A549 (cell line): ENCODE measurements at regions not wholly inside any gene's neighbourhood (a gene's known extent, or its start where the extent isn't known, plus 50 kb on each side); places are given as distances from the start of the nearest gene placed in this dataset.

Experiments
- ATAC-seq, 2 experiments: fragments of 200-7000 bp in 1 of 2; fragments of >200 bp in 1 of 2; cut with Nextera tagmentation in 1 of 2; cut with Tn5 transposase in 1 of 2; 3 replicates each; pipeline versions ENCODE4 v1.8.0 to v1.9.1; 2018 to 2020; ENCODE audit warnings: mild to moderate bottlenecking in 1 of 2, moderate library complexity in 1 of 2
- CTCF ChIA-PET: fragments of 300-600 bp; sonication (Branson Sonifier 250); formaldehyde crosslinking; extraction: SDS; loops from one replicate; lab custom pipeline; 2021; ENCODE audit warnings: antibody characterized with exemption, inconsistent platforms; lab: Yijun Ruan, JAX
- POLR2A ChIA-PET: fragments of 350-600 bp; formaldehyde crosslinking; extraction: SDS; loops from one replicate; lab custom pipeline; 2021; ENCODE audit warnings: antibody characterized with exemption, inconsistent platforms; lab: Yijun Ruan, JAX
- DNase-seq, 2 experiments: peaks; one replicate each; pipeline versions ENCODE4 v3.0.0 to v3.0.0-alpha.2; 2011 to 2016; ENCODE audit warnings: low read depth in 1 of 2, low spot score in 1 of 2
- FAIRE-seq: peaks from 2 replicates; lab custom pipeline; 2011; peaks lifted over from hg19 to GRCh38; lab: Jason Lieb, UNC
- H3K27ac ChIP-seq, 2 experiments: fragments of >200 bp; sonication (Bioruptor Twin); formaldehyde crosslinking; 3 replicates each; pipeline ENCODE4 v1.5.1; 2016 to 2017
- H3K4me1 ChIP-seq: fragments of >200 bp; sonication (Bioruptor Twin); formaldehyde crosslinking; 3 replicates; pipeline ENCODE4 v1.6.1; 2016
- H3K4me2 ChIP-seq: fragments of >200 bp; sonication (Bioruptor Twin); formaldehyde crosslinking; 3 replicates; pipeline ENCODE4 v1.6.1; 2016
- H3K4me3 ChIP-seq: fragments of >200 bp; sonication (Bioruptor Twin); formaldehyde crosslinking; 3 replicates; pipeline ENCODE4 v1.5.1; 2016
- H3K9me3 ChIP-seq: fragments of >200 bp; sonication (Bioruptor Twin); formaldehyde crosslinking; 3 replicates; pipeline ENCODE4 v1.6.1; 2016
- ATOH8 ChIP-seq: fragments of 250-450 bp; sonication (Bioruptor Pico); IDR thresholded peaks from 2 replicates; pipeline ENCODE4 v1.5.0; 2020; ENCODE audit warnings: low read depth, mild to moderate bottlenecking, moderate library complexity
- BHLHE40 ChIP-seq: IDR thresholded peaks from 2 replicates; pipeline ENCODE4 v1.6.1; 2012; ENCODE audit warnings: low read depth, low read length, inconsistent platforms
- CBX2 ChIP-seq: fragments of 200-600 bp; sonication (generic); IDR thresholded peaks from 2 replicates; pipeline ENCODE4 v1.6.1; 2016; ENCODE audit warnings: low read depth, mild to moderate bottlenecking, borderline replicate concordance
- CBX8 ChIP-seq: fragments of 200-600 bp; sonication (generic); IDR thresholded peaks from 2 replicates; pipeline ENCODE4 v1.6.1; 2016
- CHD2 ChIP-seq: fragments of 150-350 bp; IDR thresholded peaks from 2 replicates; pipeline ENCODE4 v1.6.1; 2014; ENCODE audit warnings: low read length; ENCODE audit not compliant: partially characterized antibody
- CHD4 ChIP-seq: fragments of 200-600 bp; sonication (generic); IDR thresholded peaks from 2 replicates; pipeline ENCODE4 v1.6.1; 2016; ENCODE audit warnings: antibody characterized with exemption, mild to moderate bottlenecking, borderline replicate concordance
- CTCF ChIP-seq: fragments of >200 bp; sonication (Bioruptor Twin); formaldehyde crosslinking; IDR thresholded peaks from 3 replicates; pipeline ENCODE4 v1.5.1; 2016
- EHF ChIP-seq: fragments of 250-450 bp; sonication (Bioruptor Pico); IDR thresholded peaks from 2 replicates; pipeline ENCODE4 v1.5.0; 2020; ENCODE audit warnings: mild to moderate bottlenecking
- EHMT2 ChIP-seq: fragments of 200-600 bp; sonication (generic); IDR thresholded peaks from 2 replicates; pipeline ENCODE4 v1.6.1; 2016; ENCODE audit warnings: antibody characterized with exemption, low read depth, mild to moderate bottlenecking, moderate library complexity
- EP300 ChIP-seq, 2 experiments: fragments of >200 bp; sonication (Bioruptor Twin); formaldehyde crosslinking; IDR thresholded peaks; 2 replicates in 1 of 2; 3 replicates in 1 of 2; pipeline ENCODE4 v1.6.1; 2016 to 2017
- ESRRA ChIP-seq: fragments of 150-350 bp; IDR thresholded peaks from 2 replicates; pipeline ENCODE4 v1.6.1; 2014; ENCODE audit warnings: mild to moderate bottlenecking, low read length, borderline replicate concordance
- FOXS1 ChIP-seq: fragments of 250-450 bp; sonication (Bioruptor Pico); IDR thresholded peaks from 2 replicates; pipeline ENCODE4 v1.5.0; 2020; ENCODE audit warnings: mild to moderate bottlenecking, moderate library complexity
- GATA3 ChIP-seq: IDR thresholded peaks from 2 replicates; pipeline ENCODE4 v1.6.1; 2012; ENCODE audit warnings: borderline replicate concordance
- HDAC2 ChIP-seq: fragments of 200-600 bp; sonication (generic); IDR thresholded peaks from 2 replicates; pipeline ENCODE4 v1.6.1; 2016
- HES2 ChIP-seq: fragments of >200 bp; sonication (Bioruptor Twin); formaldehyde crosslinking; IDR thresholded peaks from 2 replicates; pipeline ENCODE4 v1.6.1; 2016
- HOXB5 ChIP-seq: fragments of 250-450 bp; sonication (Bioruptor Pico); IDR thresholded peaks from 2 replicates; pipeline ENCODE4 v1.5.0; 2020; ENCODE audit warnings: mild to moderate bottlenecking, moderate library complexity
- JUN ChIP-seq, 2 experiments: fragments of >200 bp; sonication (Bioruptor Twin); formaldehyde crosslinking; IDR thresholded peaks; 2 replicates in 1 of 2; 3 replicates in 1 of 2; pipeline ENCODE4 v1.6.1; 2016 to 2017
- JUNB ChIP-seq: fragments of >200 bp; sonication (Bioruptor Twin); formaldehyde crosslinking; IDR thresholded peaks from 2 replicates; pipeline ENCODE4 v1.6.1; 2016
- KDM5A ChIP-seq: fragments of 200-600 bp; sonication (generic); IDR thresholded peaks from 2 replicates; pipeline ENCODE4 v1.6.1; 2016; ENCODE audit warnings: antibody characterized with exemption, mild to moderate bottlenecking
- MAFK ChIP-seq: fragments of 450-650 bp; IDR thresholded peaks from 2 replicates; pipeline ENCODE4 v1.6.1; 2014; ENCODE audit not compliant: partially characterized antibody
- MAZ ChIP-seq: fragments of 150-350 bp; IDR thresholded peaks from 2 replicates; pipeline ENCODE4 v1.6.1; 2014; ENCODE audit warnings: antibody characterized with exemption, low read depth, low read length, borderline replicate concordance
- POLR2A ChIP-seq: IDR thresholded peaks from 2 replicates; pipeline ENCODE4 v1.6.1; 2012; ENCODE audit warnings: mild to moderate bottlenecking, low read length
- POLR2AphosphoS2 ChIP-seq: conservative IDR thresholded peaks from 2 replicates; pipeline ENCODE4 v1.6.1; 2012; ENCODE audit warnings: low read length, improper control_type of control experiment, inconsistent platforms
- RAD21 ChIP-seq, 2 experiments: fragments of >200 bp in 1 of 2; sonication (Bioruptor Twin) in 1 of 2; formaldehyde crosslinking in 1 of 2; IDR thresholded peaks in 1 of 2; conservative IDR thresholded peaks in 1 of 2; 2 replicates in 1 of 2; 3 replicates in 1 of 2; pipeline ENCODE4 v1.6.1; 2012 to 2018; ENCODE audit warnings: inconsistent platforms in 1 of 2
- RCOR1 ChIP-seq: fragments of 150-350 bp; IDR thresholded peaks from 2 replicates; pipeline ENCODE4 v1.6.1; 2014; ENCODE audit warnings: antibody characterized with exemption, low read length, low read depth
- SMC3 ChIP-seq: fragments of >200 bp; sonication (Bioruptor Twin); formaldehyde crosslinking; IDR thresholded peaks from 3 replicates; pipeline ENCODE4 v1.6.1; 2018; ENCODE audit warnings: inconsistent platforms
- TP53 ChIP-seq: fragments of 250-450 bp; sonication (Bioruptor Pico); IDR thresholded peaks from 2 replicates; pipeline ENCODE4 v1.5.0; 2021; ENCODE audit warnings: mild to moderate bottlenecking, moderate library complexity
- ZC3H11A ChIP-seq: fragments of 450-650 bp; IDR thresholded peaks from 2 replicates; pipeline ENCODE4 v1.6.1; 2014; ENCODE audit warnings: antibody characterized with exemption, mild to moderate bottlenecking
- ZSCAN20 ChIP-seq: fragments of 250-450 bp; sonication (Bioruptor Pico); IDR thresholded peaks from 2 replicates; pipeline ENCODE4 v1.8.0; 2022; ENCODE audit warnings: mild to moderate bottlenecking, moderate library complexity
- WGBS: methylation state at CpG from one replicate; pipeline ENCODE4 v1.1.6; 2017; ENCODE audit errors: missing lambda C conversion rate; 5-methylcytosine and 5-hydroxymethylcytosine counted together

DNA sequence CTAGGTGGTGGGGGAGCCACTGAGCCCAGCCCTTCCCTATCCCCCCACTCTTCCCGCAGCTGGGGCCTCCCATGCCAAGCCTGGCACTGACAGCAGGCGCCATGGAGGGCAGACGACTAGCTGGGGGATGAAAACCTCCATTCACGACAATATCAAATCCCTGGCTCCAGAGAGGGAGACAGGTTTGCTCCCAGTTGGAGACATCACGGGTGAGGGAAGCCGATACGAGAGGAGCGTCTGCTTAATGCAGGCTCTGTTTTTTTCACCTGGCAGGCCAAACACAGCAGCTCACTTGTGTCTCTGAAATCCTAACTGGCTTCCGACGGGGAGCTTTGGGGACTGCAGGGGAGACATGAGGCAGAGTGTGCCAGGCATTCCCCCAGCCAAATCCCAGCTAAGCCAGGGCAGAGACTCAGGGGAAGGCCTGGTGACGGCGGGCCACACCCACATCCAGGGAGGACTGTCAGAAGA is 307.4 kb upstream of the ZMIZ1 start:
- ChIA-PET POLR2A (no interaction called here), CTCF (interaction anchor here (1.1 to 2.3 kb wide), 4 partner anchors 18 to 305 kb away, joined by 3 to 8 read pairs (median 4); no protein-coding TSS in a partner anchor)
- no peak for FAIRE-seq
- 90% methylated on average over 11 of the region's 12 CpGs for WGBS
- TF ChIP-seq BHLHE40 (no peak), MAZ (no peak), EP300 (IDR thresholded peaks at IDR 0.05) (no peak), CTCF (no peak), CBX2 (no peak), HDAC2 (no peak), ZSCAN20 (CRISPR knock-in tag) (no peak), MAFK (no peak), POLR2AphosphoS2 (no peak), EHMT2 (no peak), RAD21 (conservative IDR thresholded peaks at IDR 0.05 in 1 of 2, IDR thresholded peaks at IDR 0.05 in 1 of 2) (no peak), ATOH8 (no peak), ESRRA (no peak), CBX8 (no peak), EHF (no peak), JUN (IDR thresholded peaks at IDR 0.05) (no peak), POLR2A (no peak), ZC3H11A (no peak), RCOR1 (no peak), FOXS1 (CRISPR knock-in tag) (no peak)
- no peak overlapping the region for H3K4me2 ChIP-seq
- no peak overlapping the region for H3K4me3 ChIP-seq
- no peak overlapping the region for H3K27ac ChIP-seq
- peaks cover 16% of the 10 kb centered on the region for H3K4me1 ChIP-seq
- no peak for DNase-seq
- H3K9me3 ChIP-seq, result no peaks in the 10 kb centered on the region
- ATAC-seq, result no peak

DNA sequence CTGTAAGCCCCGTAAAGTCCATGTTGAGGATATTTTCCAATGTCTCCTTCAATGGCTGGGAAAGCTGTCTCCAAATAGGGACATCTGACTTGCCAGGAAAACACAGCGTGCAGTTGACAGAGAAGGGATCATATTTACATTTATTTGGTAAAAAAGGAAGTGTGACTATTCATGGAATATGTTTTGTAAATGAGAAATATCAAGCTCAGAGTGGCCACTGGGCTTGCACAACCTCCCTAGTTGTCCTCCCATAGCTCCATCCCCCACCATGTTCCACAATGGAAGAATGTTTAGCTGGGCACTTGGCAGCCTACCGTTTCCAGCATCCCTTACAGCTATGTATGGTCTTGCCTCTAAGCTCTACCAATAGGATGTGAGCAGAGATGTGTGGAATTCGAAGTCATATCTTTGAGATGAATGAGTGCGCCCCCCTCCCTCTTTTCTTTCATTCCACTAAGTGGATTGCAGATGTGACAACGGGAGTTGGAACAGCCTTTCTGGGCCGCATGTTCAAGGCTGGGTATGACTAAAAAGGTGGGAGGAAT is 306.6 kb upstream of the ZMIZ1 start:
- Histone ChIP-seq H3K4me1 (peaks cover 8% of the 10 kb centered on the region), H3K9me3 (no peaks in the 10 kb centered on the region), H3K27ac (no peak overlapping the region), H3K4me3 (no peak overlapping the region), H3K4me2 (no peak overlapping the region)
- WGBS, result 66% methylated on average over 7 of the region's 7 CpGs
- ChIA-PET CTCF (interaction anchor here (1.1 to 2.3 kb wide), 3 partner anchors 17 to 304 kb away, joined by 3 to 8 read pairs (median 4); no protein-coding TSS in a partner anchor), POLR2A (no interaction called here)
- DNase-seq, result no peak
- TF ChIP-seq KDM5A, result no peak
- TF ChIP-seq HES2, result no peak
- TF ChIP-seq HOXB5 (CRISPR knock-in tag), result no peak
- no peak for TF ChIP-seq CHD2
- TF ChIP-seq JUN (IDR thresholded peaks at IDR 0.05), result no peak
- TF ChIP-seq CTCF, result no peak
- no peak for TF ChIP-seq JUNB
- no peak for TF ChIP-seq ZSCAN20 (CRISPR knock-in tag)
- TF ChIP-seq TP53, result no peak
- no peak for TF ChIP-seq RAD21 (conservative IDR thresholded peaks at IDR 0.05 in 1 of 2, IDR thresholded peaks at IDR 0.05 in 1 of 2)
- TF ChIP-seq MAZ, result no peak
- no peak for TF ChIP-seq POLR2A
- no peak for TF ChIP-seq CHD4
- no peak for TF ChIP-seq SMC3
- TF ChIP-seq GATA3, result no peak
- TF ChIP-seq MAFK, result no peak
- TF ChIP-seq, all 56 proteins: peak for 0
- ATAC-seq (no peak), FAIRE-seq (no peak)
